RWPE1 (cell line): ENCODE measurements at regions not wholly inside any gene's neighbourhood (a gene's known extent, or its start where the extent isn't known, plus 50 kb on each side); places are given as distances from the start of the nearest gene placed in this dataset.
"Not testable (repeated sequence)": the region's sequence is repeated elsewhere in the genome, so short reads cannot be mapped to it uniquely, and the experiment has no call there.

Experiments
- CTCF ChIA-PET: fragments of 350-600 bp; sonication (Branson Sonifier 250); formaldehyde crosslinking; extraction: SDS; loops from one replicate; lab custom pipeline; 2021; lab: Yijun Ruan, JAX
- POLR2A ChIA-PET: fragments of 400-600 bp; formaldehyde crosslinking; extraction: SDS; loops from one replicate; lab custom pipeline; 2020; ENCODE audit warnings: antibody characterized with exemption; ENCODE audit not compliant: low non-redundant PET; lab: Yijun Ruan, JAX
- DNase-seq: peaks from one replicate; pipeline ENCODE4 v3.0.0; 2012; ENCODE audit warnings: low spot score
- H3K27ac ChIP-seq: fragments of 450-650 bp; 2 replicates; pipeline ENCODE4 v1.5.1; 2017
- CTCF ChIP-seq: fragments of 450-650 bp; conservative IDR thresholded peaks from 2 replicates; pipeline ENCODE4 v1.5.1; 2017; ENCODE audit warnings: low read depth, mild to moderate bottlenecking

- ChIA-PET CTCF (no interaction called here), POLR2A (no interaction called here)
- no peak for TF ChIP-seq CTCF
- DNase-seq: no peak
- no peak overlapping the region for H3K27ac ChIP-seq
These were observed 227.6 kb downstream of the FAM43A start for GRCh38 chr3:194913316-194913715.

DNA sequence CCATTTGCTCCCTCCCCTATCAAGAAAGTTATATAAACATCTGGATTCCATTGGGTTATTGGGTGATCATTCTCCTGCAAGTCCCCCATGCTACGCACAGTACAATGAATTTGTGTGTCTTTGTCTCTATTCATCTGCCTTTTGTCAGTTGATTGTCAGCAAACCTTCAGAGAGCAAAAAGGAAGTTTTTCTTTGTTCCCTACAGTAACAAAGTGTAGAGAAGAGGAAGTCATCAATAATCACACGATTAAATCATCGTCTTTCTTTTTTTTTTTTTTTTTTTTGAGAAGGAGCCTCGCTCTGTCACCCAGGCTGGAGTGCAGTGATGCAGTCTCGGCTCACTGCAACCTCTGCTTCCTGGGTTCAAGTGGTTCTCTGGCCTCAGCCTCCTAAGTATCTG is 239.2 kb downstream of the FAM43A start:
- POLR2A ChIA-PET, CTCF ChIA-PET, DNase-seq, H3K27ac ChIP-seq: not testable (repeated sequence)

- TF ChIP-seq CTCF: no peak
- CTCF ChIA-PET: no interaction called here
- POLR2A ChIA-PET: no interaction called here
- DNase-seq: no peak
- no peak overlapping the region for H3K27ac ChIP-seq
These were observed 239.9 kb downstream of the FAM43A start for GRCh38 chr3:194925614-194926013.

DNA sequence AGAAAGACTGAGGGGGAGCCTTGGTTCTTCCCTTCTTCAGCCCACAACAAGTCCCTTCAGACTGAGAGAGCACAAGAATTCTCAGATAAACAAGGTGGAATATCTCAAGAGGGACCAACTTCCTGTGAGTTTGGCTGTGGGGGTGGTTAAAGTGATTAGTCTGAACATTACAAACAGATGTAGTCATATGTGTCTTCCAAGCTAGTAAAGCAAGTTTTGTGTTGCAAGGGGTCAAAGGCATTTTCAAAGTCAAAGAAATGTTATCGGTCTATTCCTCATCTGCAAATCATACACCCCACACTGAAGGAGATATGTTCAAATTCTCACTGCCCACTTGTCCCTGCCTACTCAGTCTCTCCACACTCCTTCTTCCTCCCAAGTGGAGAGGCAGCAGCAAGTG is 242.5 kb downstream of the FAM43A start:
- no peak for TF ChIP-seq CTCF
- ChIA-PET POLR2A (no interaction called here), CTCF (interaction anchor here (0.7 kb wide), 1 partner anchor 211 kb away, joined by 4 read pairs; no protein-coding TSS in a partner anchor)
- DNase-seq: peak; percentile 26
- H3K27ac ChIP-seq: no peak overlapping the region

DNA sequence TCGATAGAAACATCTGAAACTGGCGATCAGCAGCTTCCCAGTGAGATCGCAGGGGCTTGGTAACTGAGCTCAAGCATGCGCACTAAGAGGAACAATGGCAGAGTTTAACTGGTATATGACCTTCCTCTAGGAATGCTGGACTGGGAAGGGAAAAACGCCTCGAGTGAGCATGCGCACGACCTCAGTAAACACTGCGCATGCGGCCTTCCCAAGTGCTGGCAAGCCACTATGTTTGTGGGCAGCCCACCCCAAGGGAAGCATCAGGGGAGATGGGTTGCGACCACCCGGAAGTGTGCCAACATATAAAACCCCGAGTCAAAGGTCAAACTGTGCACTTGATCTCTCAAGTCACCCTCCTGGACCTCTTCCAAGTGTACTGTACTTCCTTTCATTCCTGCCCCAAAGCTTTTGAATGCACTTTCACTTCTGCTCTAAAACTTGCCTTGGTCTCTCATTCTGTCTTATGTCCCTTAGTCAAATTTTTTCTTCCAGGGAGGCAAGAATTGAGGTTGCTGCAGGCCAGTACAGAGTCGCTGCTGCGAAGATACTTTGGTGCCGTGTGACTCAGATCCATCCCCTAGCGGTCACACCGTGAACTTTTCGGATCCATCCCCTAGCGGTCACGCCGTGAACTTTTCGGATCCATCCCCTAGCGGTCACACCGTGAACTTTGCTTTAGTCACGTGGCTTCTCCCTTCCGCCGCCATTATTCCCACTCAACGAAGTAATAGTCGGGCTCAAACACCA is 243.3 kb downstream of the FAM43A start:
- ChIA-PET CTCF (no interaction called here), POLR2A (no interaction called here)
- TF ChIP-seq CTCF: no peak
- DNase-seq: no peak
- no peak overlapping the region for H3K27ac ChIP-seq

- ChIA-PET CTCF (no interaction called here), POLR2A (no interaction called here)
- no peak for TF ChIP-seq CTCF
- no peak for DNase-seq
- H3K27ac ChIP-seq: no peak overlapping the region; the same call in 1 of the 2 replicates
These were observed 243.9 kb downstream of the FAM43A start for GRCh38 chr3:194929578-194929960.

- POLR2A ChIA-PET: no interaction called here
- peak; percentile 30 for DNase-seq
- CTCF ChIA-PET: no interaction called here
- H3K27ac ChIP-seq: peak overlapping the region; percentile 74
- no peak for TF ChIP-seq CTCF
These were observed 244.9 kb downstream of the FAM43A start for GRCh38 chr3:194930377-194931204.
